Bronchial epithelial cell (primary cell): ENCODE measurements at regions not wholly inside any gene's neighbourhood (a gene's known extent, or its start where the extent isn't known, plus 50 kb on each side); places are given as distances from the start of the nearest gene placed in this dataset.

Experiments used
- DNase-seq: peaks from one replicate; pipeline ENCODE4 v3.0.0-alpha.2; 2010; ENCODE audit warnings: low read depth
- FAIRE-seq: peaks from 2 replicates; lab custom pipeline; 2011; peaks lifted over from hg19 to GRCh38; lab: Jason Lieb, UNC
- H3K27me3 ChIP-seq: 2 replicates; pipeline ENCODE4 v1.5.1; 2011; ENCODE audit warnings: low read length; ENCODE audit not compliant: control insufficient read depth, insufficient read depth
- H3K36me3 ChIP-seq: 2 replicates; pipeline ENCODE4 v1.5.1; 2011; ENCODE audit warnings: low read length; ENCODE audit not compliant: control insufficient read depth, insufficient read depth
- H3K4me3 ChIP-seq: 2 replicates; pipeline ENCODE4 v1.5.1; 2011; ENCODE audit warnings: mild to moderate bottlenecking, low read depth, low read length, control low read depth
- CTCF ChIP-seq: IDR thresholded peaks from 2 replicates; pipeline ENCODE4 v1.5.1; 2011; ENCODE audit warnings: mild to moderate bottlenecking, moderate library complexity, low read length, control low read depth, inconsistent platforms; ENCODE audit not compliant: insufficient read depth, severe bottlenecking

GRCh38 chr10:109726473-109726872 lies 196.8 kb downstream of the XPNPEP1 start:
- Histone ChIP-seq H3K27me3 (no peaks in the 10 kb centered on the region), H3K4me3 (no peak overlapping the region), H3K36me3 (no peaks in the 10 kb centered on the region)
- FAIRE-seq (no peak), DNase-seq (no peak)
- no peak for TF ChIP-seq CTCF

- FAIRE-seq, result no peak
- no peak for TF ChIP-seq CTCF
Measured at GRCh38 chr10:109723305-109723704, 200.0 kb downstream of the XPNPEP1 start.

DNA sequence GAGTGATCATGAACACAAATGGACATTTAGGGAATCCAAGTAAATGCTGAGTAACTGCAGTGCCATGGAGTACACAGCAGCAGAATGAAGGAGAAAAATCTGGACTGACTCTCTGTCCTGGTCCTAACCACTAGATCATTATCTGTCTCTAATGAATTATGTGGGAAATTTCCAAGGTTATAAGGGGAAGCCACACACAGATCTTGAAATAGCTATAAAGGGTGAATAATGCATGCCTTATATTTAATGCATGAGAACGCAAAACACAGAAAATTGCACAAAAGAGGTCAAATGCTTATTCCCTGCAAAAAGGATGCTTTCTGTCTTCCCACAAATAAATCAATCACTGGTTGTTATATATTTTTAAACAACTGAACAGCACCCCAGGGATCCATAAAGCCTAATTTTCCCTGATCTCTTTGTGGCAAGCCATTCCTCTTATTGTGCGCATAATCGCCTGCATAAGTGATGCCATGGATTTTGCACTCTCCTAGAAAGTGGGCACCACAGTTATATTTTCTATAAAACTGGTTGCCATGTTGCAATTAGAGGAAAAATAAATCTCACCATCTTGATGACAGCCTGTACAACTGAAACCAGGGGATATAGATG lies 201.8 kb downstream of the XPNPEP1 start:
- Histone ChIP-seq H3K27me3 (no peaks in the 10 kb centered on the region), H3K4me3 (no peak overlapping the region), H3K36me3 (no peaks in the 10 kb centered on the region)
- no peak for FAIRE-seq
- TF ChIP-seq CTCF, result no peak
- DNase-seq, result no peak

More at GRCh38 chr10:109723305-109723704, 200.0 kb downstream of the XPNPEP1 start:
- Histone ChIP-seq H3K36me3 (no peaks in the 10 kb centered on the region), H3K27me3 (no peaks in the 10 kb centered on the region), H3K4me3 (no peak overlapping the region)
- no peak for DNase-seq

DNA sequence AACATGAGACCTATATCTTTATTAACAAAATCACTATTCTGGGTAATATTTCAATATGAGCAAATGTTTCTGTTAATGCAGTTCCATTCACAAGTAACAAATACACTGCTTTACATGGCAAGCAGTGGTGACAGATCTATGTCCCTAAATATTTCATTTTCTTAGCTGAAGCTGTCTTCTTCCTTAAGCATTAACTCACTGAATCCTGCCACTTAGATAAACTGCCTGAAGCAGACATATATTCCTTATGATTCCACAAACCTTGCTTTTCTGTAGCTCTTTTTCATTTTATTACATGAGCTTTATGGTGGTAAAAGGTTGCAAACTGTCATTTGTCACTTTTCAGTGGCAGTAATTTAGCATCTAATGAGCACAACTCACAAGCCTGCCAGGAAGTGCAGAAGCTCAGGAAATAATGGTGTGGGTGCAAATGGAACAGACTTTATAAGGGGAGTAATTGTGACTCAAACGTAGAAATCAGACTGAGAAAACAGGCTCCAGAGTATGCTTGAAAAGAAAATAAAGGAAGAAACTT lies 217.2 kb downstream of the XPNPEP1 start:
- FAIRE-seq (no peak), DNase-seq (no peak)
- Histone ChIP-seq H3K36me3 (no peaks in the 10 kb centered on the region), H3K4me3 (no peak overlapping the region), H3K27me3 (no peaks in the 10 kb centered on the region)
- no peak for TF ChIP-seq CTCF

- no peak for TF ChIP-seq CTCF
- Histone ChIP-seq H3K4me3 (no peak overlapping the region), H3K27me3 (no peaks in the 10 kb centered on the region), H3K36me3 (no peaks in the 10 kb centered on the region)
- FAIRE-seq (no peak), DNase-seq (no peak)
Measured at GRCh38 chr10:109701633-109702215, 221.6 kb downstream of the XPNPEP1 start.
